ENCODE measurements at regions not wholly inside any gene's neighbourhood (a gene's known extent, or its start where the extent isn't known, plus 50 kb on each side); places are given as distances from the start of the nearest gene placed in this dataset.
A peak's percentile ranks its signal among the peaks of the same experiment; 100 is the strongest.

GRCh38 chr1:226461087-226461486 is 53.2 kb upstream of the PARP1 start:
- DNase-seq (ENCODE audit: low read depth in 2 of 2) = no peak

GRCh38 chr1:226463925-226464586 is 56.2 kb upstream of the PARP1 start:
- DNase-seq (ENCODE audit: low read depth in 2 of 2) = no peak

- peak in 1 of 2 donors; percentile 48 for DNase-seq (ENCODE audit: low read depth in 2 of 2)
Measured at GRCh38 chr1:226464587-226464971, 56.7 kb upstream of the PARP1 start.

GRCh38 chr1:226466296-226466695 is 58.4 kb upstream of the PARP1 start:
- DNase-seq (ENCODE audit: low read depth in 2 of 2) = no peak

GRCh38 chr1:226467443-226467842 is 59.5 kb upstream of the PARP1 start:
- DNase-seq (ENCODE audit: low read depth in 2 of 2) = no peak

GRCh38 chr1:226470921-226471866 is 63.3 kb upstream of the PARP1 start:
- no peak for DNase-seq (ENCODE audit: low read depth in 2 of 2)

- no peak for DNase-seq (ENCODE audit: low read depth in 2 of 2)
Measured at GRCh38 chr1:226473325-226473724, 65.4 kb upstream of the PARP1 start.

GRCh38 chr1:226474041-226474440 is 66.1 kb upstream of the PARP1 start:
- DNase-seq (ENCODE audit: low read depth in 2 of 2) = no peak

GRCh38 chr1:226474443-226475141 is 66.7 kb upstream of the PARP1 start:
- no peak for DNase-seq (ENCODE audit: low read depth in 2 of 2)

GRCh38 chr1:226475142-226475511 is 67.2 kb upstream of the PARP1 start:
- DNase-seq (ENCODE audit: low read depth in 2 of 2) = no peak

- DNase-seq (ENCODE audit: low read depth in 2 of 2) = no peak
Measured at GRCh38 chr1:226476066-226476465, 68.2 kb upstream of the PARP1 start.

- peak in 1 of 2 donors; percentile 18 for DNase-seq (ENCODE audit: low read depth in 2 of 2)
Measured at GRCh38 chr1:226476648-226477319, 68.9 kb upstream of the PARP1 start.

- peak in 1 of 2 donors; percentile 42 for DNase-seq (ENCODE audit: low read depth in 2 of 2)
Measured at GRCh38 chr1:226479474-226479873, 69.1 kb upstream of the STUM start.

GRCh38 chr1:226480461-226480860 is 68.1 kb upstream of the STUM start:
- DNase-seq (ENCODE audit: low read depth in 2 of 2) = no peak

- no peak for DNase-seq (ENCODE audit: low read depth in 2 of 2)
Measured at GRCh38 chr1:226481133-226481532, 67.4 kb upstream of the STUM start.

GRCh38 chr1:226482196-226482595 is 66.4 kb upstream of the STUM start:
- DNase-seq (ENCODE audit: low read depth in 2 of 2) = no peak

GRCh38 chr1:226482975-226483700 is 65.4 kb upstream of the STUM start:
- no peak for DNase-seq (ENCODE audit: low read depth in 2 of 2)

- DNase-seq (ENCODE audit: low read depth in 2 of 2) = no peak
Measured at GRCh38 chr1:226485192-226485591, 63.4 kb upstream of the STUM start.

GRCh38 chr1:226486161-226486560 is 62.4 kb upstream of the STUM start:
- DNase-seq (ENCODE audit: low read depth in 2 of 2) = no peak

GRCh38 chr1:226487921-226488320 is 60.6 kb upstream of the STUM start:
- DNase-seq (ENCODE audit: low read depth in 2 of 2) = no peak
